ENCODE measurements at regions not wholly inside any gene's neighbourhood (a gene's known extent, or its start where the extent isn't known, plus 50 kb on each side); places are given as distances from the start of the nearest gene placed in this dataset.
"Not testable (repeated sequence)": the region's sequence is repeated elsewhere in the genome, so short reads cannot be mapped to it uniquely, and the experiment has no call there.

- TF ChIP-seq TBL1XR1 (IDR thresholded peaks at IDR 0.05; ENCODE audit: borderline replicate concordance, low read length, partially characterized antibody); ZNF556 (CRISPR knock-in tag; IDR thresholded peaks at IDR 0.05; ENCODE audit: borderline replicate concordance); TCF12 (IDR thresholded peaks at IDR 0.05); TCF12 (CRISPR knock-in tag; IDR thresholded peaks at IDR 0.05); ZMYM2 (CRISPR knock-in tag; IDR thresholded peaks at IDR 0.05); FOXA1 (IDR thresholded peaks at IDR 0.05); FOXA1 (CRISPR knock-in tag; IDR thresholded peaks at IDR 0.05); MAFK (conservative IDR thresholded peaks at IDR 0.05 in 1 of 2, IDR thresholded peaks at IDR 0.05 in 1 of 2; ENCODE audit: low read length in 2 of 2); BRF2 (CRISPR knock-in tag; IDR thresholded peaks at IDR 0.05); CTCF (CRISPR knock-in tag; IDR thresholded peaks at IDR 0.05); EHMT2 (IDR thresholded peaks at IDR 0.05; ENCODE audit: borderline replicate concordance, low read depth, low read length); EZH2 (conservative IDR thresholded peaks at IDR 0.05; ENCODE audit: low read depth, low read length); NR1H2 (CRISPR knock-in tag; IDR thresholded peaks at IDR 0.05; ENCODE audit: borderline replicate concordance, low read depth); REXO4 (CRISPR knock-in tag; IDR thresholded peaks at IDR 0.05; ENCODE audit: borderline replicate concordance): not testable (repeated sequence)
Measured at GRCh38 chr16:60359412-60359811, 1625.3 kb upstream of the GOT2 start.

Measured in HepG2 (cell line).